ENCODE measurements at regions not wholly inside any gene's neighbourhood (a gene's known extent, or its start where the extent isn't known, plus 50 kb on each side); places are given as distances from the start of the nearest gene placed in this dataset.
"Not testable (repeated sequence)": the region's sequence is repeated elsewhere in the genome, so short reads cannot be mapped to it uniquely, and the experiment has no call there.

DNA sequence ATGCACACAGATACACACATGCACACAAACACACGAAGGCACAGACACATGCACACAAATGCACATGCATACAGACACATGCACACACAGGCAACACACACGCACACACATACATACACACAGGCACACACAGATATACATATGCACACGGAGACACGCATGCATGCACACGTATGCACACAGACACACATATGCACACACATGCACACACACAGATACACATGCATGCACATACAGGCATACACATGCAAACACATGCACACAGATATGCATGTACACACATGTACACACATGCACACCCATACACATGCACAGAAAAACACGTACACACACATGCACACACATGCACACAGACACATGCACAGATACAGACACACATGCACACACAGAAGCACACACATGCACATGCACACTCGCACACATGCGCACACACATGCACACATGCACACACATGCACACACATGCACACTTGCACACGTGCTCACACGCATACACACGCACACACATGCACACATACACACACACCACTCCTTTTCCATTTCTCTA, 70.8 kb upstream of the ALDH3B2 start:
- DNase-seq, result no peak
- Mint-ChIP-seq H3K27ac (ENCODE audit: unreplicated experiment) (no peak overlapping the region), H3K9me3 (ENCODE audit: unreplicated experiment) (peaks cover 4% of the 10 kb centered on the region), H3K4me1 (ENCODE audit: low read depth, unreplicated experiment) (peaks cover 9% of the 10 kb centered on the region), H3K27me3 (ENCODE audit: unreplicated experiment) (peaks cover 8% of the 10 kb centered on the region), H3K36me3 (ENCODE audit: unreplicated experiment) (no peaks in the 10 kb centered on the region), H3K4me3 (ENCODE audit: unreplicated experiment) (no peak overlapping the region)
- TF ChIP-seq, protein P1, sequence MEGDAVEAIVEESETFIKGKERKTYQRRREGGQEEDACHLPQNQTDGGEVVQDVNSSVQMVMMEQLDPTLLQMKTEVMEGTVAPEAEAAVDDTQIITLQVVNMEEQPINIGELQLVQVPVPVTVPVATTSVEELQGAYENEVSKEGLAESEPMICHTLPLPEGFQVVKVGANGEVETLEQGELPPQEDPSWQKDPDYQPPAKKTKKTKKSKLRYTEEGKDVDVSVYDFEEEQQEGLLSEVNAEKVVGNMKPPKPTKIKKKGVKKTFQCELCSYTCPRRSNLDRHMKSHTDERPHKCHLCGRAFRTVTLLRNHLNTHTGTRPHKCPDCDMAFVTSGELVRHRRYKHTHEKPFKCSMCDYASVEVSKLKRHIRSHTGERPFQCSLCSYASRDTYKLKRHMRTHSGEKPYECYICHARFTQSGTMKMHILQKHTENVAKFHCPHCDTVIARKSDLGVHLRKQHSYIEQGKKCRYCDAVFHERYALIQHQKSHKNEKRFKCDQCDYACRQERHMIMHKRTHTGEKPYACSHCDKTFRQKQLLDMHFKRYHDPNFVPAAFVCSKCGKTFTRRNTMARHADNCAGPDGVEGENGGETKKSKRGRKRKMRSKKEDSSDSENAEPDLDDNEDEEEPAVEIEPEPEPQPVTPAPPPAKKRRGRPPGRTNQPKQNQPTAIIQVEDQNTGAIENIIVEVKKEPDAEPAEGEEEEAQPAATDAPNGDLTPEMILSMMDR (IDR thresholded peaks at IDR 0.05; ENCODE audit: partially characterized antibody, unreplicated experiment), result no peak

DNA sequence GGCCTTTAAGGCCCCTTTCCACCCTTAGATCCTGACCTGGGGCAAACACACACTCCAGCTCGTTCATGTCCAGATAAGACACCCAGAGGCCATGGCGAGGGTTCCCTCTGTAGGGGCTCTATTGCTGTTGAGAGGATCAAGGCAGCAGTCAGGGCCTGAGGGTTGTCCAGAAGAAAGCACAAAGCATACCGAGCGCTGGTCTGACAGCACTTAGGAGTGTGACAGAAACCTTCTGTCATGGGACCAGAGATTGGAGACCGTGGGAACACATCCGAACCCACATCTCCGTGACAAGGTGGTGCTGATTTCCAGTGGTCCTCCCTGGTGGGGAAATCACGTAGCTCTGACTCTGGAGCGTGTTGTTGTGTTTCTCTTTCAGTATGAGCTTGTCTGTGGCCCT, 69.8 kb upstream of the ALDH3B2 start:
- not testable (repeated sequence) for DNase-seq; H3K9me3 Mint-ChIP-seq (ENCODE audit: unreplicated experiment); H3K27me3 Mint-ChIP-seq (ENCODE audit: unreplicated experiment); H3K36me3 Mint-ChIP-seq (ENCODE audit: unreplicated experiment); H3K4me1 Mint-ChIP-seq (ENCODE audit: low read depth, unreplicated experiment); H3K4me3 Mint-ChIP-seq (ENCODE audit: unreplicated experiment)
- H3K27ac Mint-ChIP-seq (ENCODE audit: unreplicated experiment), result peak overlapping the region; percentile 41

DNA sequence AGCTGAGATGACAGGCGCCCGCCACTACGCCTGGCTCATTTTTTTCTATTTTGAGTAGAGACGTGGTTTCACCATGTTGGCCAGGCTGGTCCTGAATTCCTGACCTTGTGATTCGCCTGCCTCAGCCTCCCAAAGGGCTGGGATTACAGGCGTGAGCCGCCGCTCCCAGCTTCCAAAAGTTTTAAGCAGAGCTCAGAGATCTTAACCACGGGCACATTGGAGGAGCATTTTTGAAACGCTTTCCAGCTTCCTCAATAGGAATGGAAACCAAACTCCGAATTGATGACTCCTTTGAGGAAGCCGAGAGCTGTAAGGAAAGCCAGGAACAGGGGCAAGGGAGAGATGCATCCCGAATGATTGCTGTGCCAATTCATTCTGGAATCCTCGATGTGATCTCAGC, 63.8 kb upstream of the ALDH3B2 start:
- H3K9me3 Mint-ChIP-seq (ENCODE audit: unreplicated experiment); H3K27me3 Mint-ChIP-seq (ENCODE audit: unreplicated experiment); H3K4me1 Mint-ChIP-seq (ENCODE audit: low read depth, unreplicated experiment); H3K36me3 Mint-ChIP-seq (ENCODE audit: unreplicated experiment); H3K27ac Mint-ChIP-seq (ENCODE audit: unreplicated experiment); DNase-seq; H3K4me3 Mint-ChIP-seq (ENCODE audit: unreplicated experiment): not testable (repeated sequence)

DNA sequence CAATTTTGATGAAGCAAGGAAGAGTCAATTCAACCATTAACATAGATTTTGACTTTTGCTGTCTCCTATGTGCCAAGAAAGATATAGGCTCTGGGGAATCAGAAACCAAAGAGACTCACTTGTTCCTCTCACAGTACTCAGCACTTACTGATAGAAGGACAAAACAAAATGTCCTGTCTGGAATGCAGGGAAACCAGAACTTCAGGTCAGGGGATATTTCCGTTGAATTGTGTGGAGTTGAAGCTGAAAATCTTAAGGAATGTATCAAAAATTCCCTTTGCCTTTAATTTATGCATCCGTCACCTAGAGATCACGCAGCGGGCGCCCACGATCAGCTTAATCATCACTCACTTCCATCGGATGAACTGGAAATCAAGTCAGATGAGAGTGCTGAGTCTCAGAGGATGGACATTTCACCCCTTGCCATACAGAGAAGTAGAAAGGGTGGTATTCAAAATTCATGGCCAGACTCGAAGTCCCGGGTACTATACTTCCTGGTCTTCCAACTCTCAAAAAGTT, 63.2 kb upstream of the ALDH3B2 start:
- H3K27ac Mint-ChIP-seq (ENCODE audit: unreplicated experiment); H3K4me3 Mint-ChIP-seq (ENCODE audit: unreplicated experiment); H3K27me3 Mint-ChIP-seq (ENCODE audit: unreplicated experiment); H3K9me3 Mint-ChIP-seq (ENCODE audit: unreplicated experiment); H3K4me1 Mint-ChIP-seq (ENCODE audit: low read depth, unreplicated experiment); H3K36me3 Mint-ChIP-seq (ENCODE audit: unreplicated experiment); DNase-seq: not testable (repeated sequence)

DNA sequence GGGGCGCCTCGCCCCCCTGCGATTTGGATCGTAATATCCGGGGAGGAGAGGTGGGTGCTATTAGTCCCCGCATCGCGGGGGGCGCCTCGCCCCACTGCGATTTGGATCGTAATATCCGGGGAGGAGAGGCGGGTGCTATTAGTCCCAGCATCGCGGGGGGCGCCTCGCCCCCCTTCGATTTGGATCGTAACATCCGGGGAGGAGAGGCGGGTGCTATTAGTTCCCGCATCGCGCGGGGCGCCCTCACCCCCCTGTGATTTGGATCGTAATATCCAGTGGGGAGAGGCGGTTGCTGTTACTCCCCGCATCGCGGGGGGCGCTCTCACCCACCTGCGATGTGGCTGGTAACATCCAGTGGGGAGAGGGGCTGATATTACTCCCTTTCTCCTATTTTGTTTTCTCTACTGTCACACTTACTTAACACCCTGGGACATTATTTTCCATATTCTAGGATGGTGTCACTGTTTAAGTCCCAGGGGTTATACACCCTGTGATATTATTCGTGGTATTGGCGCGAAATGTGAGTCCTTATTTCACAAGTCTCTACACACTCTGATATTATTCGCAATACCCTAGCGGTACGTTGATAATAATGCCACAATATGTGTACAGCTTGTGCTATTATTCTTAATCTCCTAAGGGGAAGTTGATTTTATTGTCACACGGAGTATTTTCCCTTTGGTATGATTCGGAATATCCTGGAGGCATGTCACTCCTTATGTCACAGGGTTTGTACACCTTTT, 57.8 kb upstream of the ALDH3B2 start:
- TF ChIP-seq, protein P1 (IDR thresholded peaks at IDR 0.05; ENCODE audit: partially characterized antibody, unreplicated experiment), result peak; percentile 55
- peaks cover 8% of the 10 kb centered on the region for H3K36me3 Mint-ChIP-seq (ENCODE audit: unreplicated experiment)

DNA sequence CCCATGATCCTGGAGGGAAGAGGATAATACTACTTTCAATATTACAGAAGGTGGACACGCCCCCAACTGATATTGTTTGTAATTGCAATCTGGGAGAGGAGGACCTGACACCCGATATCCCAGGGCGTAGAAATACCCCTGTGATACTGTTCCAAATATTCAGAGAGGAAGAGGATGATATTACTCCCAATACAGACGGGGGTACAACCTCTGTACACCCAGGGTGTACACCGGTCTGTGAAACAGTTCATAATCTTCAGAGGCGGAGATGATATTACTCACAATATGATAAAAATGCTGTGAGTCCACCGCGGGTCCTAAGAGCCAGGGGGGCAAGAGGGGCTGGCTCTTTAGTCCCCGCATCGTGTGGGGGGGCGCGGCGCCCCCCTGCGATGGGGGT, 57.2 kb upstream of the ALDH3B2 start:
- Mint-ChIP-seq H3K27me3 (ENCODE audit: unreplicated experiment) (peaks cover 2% of the 10 kb centered on the region), H3K4me3 (ENCODE audit: unreplicated experiment) (peak overlapping the region; percentile 72), H3K4me1 (ENCODE audit: low read depth, unreplicated experiment) (peaks cover 3% of the 10 kb centered on the region), H3K9me3 (ENCODE audit: unreplicated experiment) (no peaks in the 10 kb centered on the region), H3K27ac (ENCODE audit: unreplicated experiment) (no peak overlapping the region), H3K36me3 (ENCODE audit: unreplicated experiment) (peaks cover 8% of the 10 kb centered on the region)
- DNase-seq, result no peak
- TF ChIP-seq, protein P1 (IDR thresholded peaks at IDR 0.05; ENCODE audit: partially characterized antibody, unreplicated experiment), result no peak

More for the DNA sequence above, 57.8 kb upstream of the ALDH3B2 start:
- H3K9me3 Mint-ChIP-seq (ENCODE audit: unreplicated experiment), result no peaks in the 10 kb centered on the region
- H3K27ac Mint-ChIP-seq (ENCODE audit: unreplicated experiment), result no peak overlapping the region
- peak; percentile 62 for DNase-seq
- H3K4me1 Mint-ChIP-seq (ENCODE audit: low read depth, unreplicated experiment), result peaks cover 3% of the 10 kb centered on the region
- H3K4me3 Mint-ChIP-seq (ENCODE audit: unreplicated experiment), result peak overlapping the region; percentile 72
- peaks cover 2% of the 10 kb centered on the region for H3K27me3 Mint-ChIP-seq (ENCODE audit: unreplicated experiment)

DNA sequence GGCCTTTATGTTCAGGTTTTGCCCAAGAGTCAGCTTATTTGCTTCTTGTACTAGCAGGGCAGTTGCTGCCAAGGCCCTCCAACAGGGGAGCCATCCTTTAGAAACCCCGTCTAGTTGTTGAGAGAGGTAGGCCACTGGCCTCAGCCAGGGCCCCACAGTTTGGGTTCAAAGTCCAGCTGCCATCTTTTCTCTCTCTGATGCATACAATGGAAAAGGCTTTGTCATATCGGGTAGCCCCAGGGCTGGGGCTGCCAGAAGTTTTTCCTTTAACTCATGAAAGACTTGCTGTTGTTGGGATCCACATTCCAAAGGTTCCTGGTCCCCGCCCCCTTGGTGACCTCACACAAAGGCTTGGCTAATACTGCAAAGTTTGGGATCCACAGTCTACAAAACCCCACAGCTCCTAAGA, 53.7 kb upstream of the ALDH3B2 start:
- H3K4me3 Mint-ChIP-seq (ENCODE audit: unreplicated experiment); H3K27me3 Mint-ChIP-seq (ENCODE audit: unreplicated experiment); H3K9me3 Mint-ChIP-seq (ENCODE audit: unreplicated experiment); H3K36me3 Mint-ChIP-seq (ENCODE audit: unreplicated experiment); H3K4me1 Mint-ChIP-seq (ENCODE audit: low read depth, unreplicated experiment); H3K27ac Mint-ChIP-seq (ENCODE audit: unreplicated experiment); DNase-seq: not testable (repeated sequence)

DNA sequence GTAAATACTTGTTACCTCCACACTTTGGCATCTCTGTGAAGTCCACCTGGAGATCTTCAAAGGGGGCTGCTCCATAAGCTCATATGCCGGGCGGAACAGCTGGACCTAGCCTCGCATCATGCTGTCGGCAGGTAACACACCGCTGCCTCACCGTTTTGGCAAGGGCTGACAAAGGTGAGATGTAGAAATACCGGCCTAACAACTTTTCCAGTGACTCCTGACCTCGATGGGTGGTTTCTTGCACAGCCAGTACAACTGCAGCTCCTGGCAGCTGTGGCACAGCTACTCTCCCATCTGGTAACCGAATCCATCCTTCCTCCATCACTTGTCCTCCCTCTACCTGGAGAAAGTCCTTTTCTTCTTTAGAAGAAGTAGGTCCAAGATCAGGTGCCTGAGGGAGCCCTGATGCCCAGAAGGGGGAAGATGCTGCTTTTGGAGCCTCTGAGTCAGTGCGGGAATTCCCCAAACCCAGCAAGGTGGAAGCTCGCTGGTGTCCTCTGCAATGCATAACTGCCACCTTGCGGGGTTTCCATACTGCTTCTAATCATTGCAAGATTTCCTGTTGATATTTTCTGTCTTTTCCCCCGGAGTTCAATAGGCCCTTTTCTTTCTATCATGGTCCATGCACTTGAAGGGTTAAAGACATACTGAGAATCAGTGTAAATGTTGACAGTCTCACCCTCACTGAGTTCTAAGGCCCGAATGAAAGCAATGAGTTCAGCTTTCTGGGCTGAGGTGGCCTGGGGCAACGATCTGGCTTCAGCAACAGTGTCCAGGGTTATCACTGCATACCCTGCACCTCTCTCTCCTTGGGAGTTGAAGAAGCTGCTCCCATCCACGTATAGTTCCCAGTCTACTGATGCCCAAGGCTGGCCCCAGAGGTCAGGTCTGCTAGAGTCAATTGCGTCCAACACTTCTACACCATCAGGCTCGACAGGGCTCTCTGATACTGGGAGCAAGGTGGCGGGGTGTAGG, 52.9 kb upstream of the ALDH3B2 start:
- H3K4me1 Mint-ChIP-seq (ENCODE audit: low read depth, unreplicated experiment); H3K4me3 Mint-ChIP-seq (ENCODE audit: unreplicated experiment); H3K27ac Mint-ChIP-seq (ENCODE audit: unreplicated experiment); H3K27me3 Mint-ChIP-seq (ENCODE audit: unreplicated experiment); H3K9me3 Mint-ChIP-seq (ENCODE audit: unreplicated experiment); H3K36me3 Mint-ChIP-seq (ENCODE audit: unreplicated experiment); DNase-seq: not testable (repeated sequence)
